HG02938 (cell line): ENCODE measurements at regions not wholly inside any gene's neighbourhood (a gene's known extent, or its start where the extent isn't known, plus 50 kb on each side); places are given as distances from the start of the nearest gene placed in this dataset.

Experiments used
- ATAC-seq: cut with Tn5 transposase; IDR thresholded peaks from one replicate; pipeline ENCODE4 v1.9.1; 2021; ENCODE audit warnings: mild to moderate bottlenecking, moderate library complexity; ENCODE audit not compliant: unreplicated experiment

DNA sequence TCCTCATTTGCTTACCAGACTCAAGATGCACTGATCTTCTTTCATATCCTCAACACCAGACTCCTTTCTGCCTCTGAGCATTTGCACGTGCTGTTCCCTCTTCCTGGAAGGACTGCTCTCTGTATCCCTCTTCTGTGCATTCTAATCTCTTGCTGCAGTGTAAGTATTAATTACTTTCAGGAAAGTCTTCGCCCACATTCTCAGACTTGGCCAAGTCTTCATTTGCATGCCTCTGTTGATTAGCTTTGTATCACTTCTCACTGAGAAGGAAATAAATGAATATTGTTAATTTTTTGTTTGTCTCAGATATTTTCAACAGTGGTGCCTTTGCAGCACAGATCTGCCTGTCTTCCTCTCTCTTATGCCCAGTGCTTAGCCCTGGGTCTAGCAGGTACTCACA, 50.3 kb upstream of the RAB3GAP2 start:
- no peak for ATAC-seq
